Upper lobe of right lung (tissue), 1 donor: ENCODE measurements at regions not wholly inside any gene's neighbourhood (a gene's known extent, or its start where the extent isn't known, plus 50 kb on each side); places are given as distances from the start of the nearest gene placed in this dataset.

ENCODE experiments used
- ATAC-seq: fragments of 200-7000 bp; cut with Tn5 transposase; one replicate; pipeline ENCODE4 v1.9.1; 2020; ENCODE audit warnings: mild to moderate bottlenecking, moderate library complexity
- DNase-seq: peaks from one replicate; pipeline ENCODE4 v3.0.0-alpha.2; 2020
- H3K27ac ChIP-seq: fragments of 200-600 bp; one replicate; pipeline ENCODE4 v1.8.0; 2022
- H3K27me3 ChIP-seq: fragments of 200-600 bp; one replicate; pipeline ENCODE4 v1.8.0; 2022; ENCODE audit warnings: mild to moderate bottlenecking
- H3K36me3 ChIP-seq: fragments of 200-600 bp; one replicate; pipeline ENCODE4 v1.8.0; 2022
- H3K4me1 ChIP-seq: fragments of 200-600 bp; one replicate; pipeline ENCODE4 v1.8.0; 2022
- H3K4me3 ChIP-seq: fragments of 200-600 bp; one replicate; pipeline ENCODE4 v1.8.0; 2022; ENCODE audit warnings: mild to moderate bottlenecking
- H3K9me3 ChIP-seq: fragments of 200-600 bp; one replicate; pipeline ENCODE4 v1.8.0; 2022
- CTCF ChIP-seq: fragments of 200-600 bp; IDR thresholded peaks from one replicate; pipeline ENCODE4 v1.8.0; 2022; ENCODE audit warnings: antibody characterized with exemption
- intact Hi-C: fragments of 100-400 bp; cut with DNase I; formaldehyde crosslinking; loops from one replicate; pipeline ENCODE4 v1.11.0; 2022
- donor health status: DM: no; HTN: yes; CAD: no; lungs with severe emphysema.

GRCh38 chr6:50337532-50338122 lies 287.9 kb upstream of the DEFB112 start:
- intact Hi-C loops = no loop called here
- Histone ChIP-seq H3K27me3 (no peaks in the 10 kb centered on the region), H3K36me3 (no peaks in the 10 kb centered on the region), H3K27ac (no peak overlapping the region), H3K4me3 (no peak overlapping the region), H3K9me3 (no peaks in the 10 kb centered on the region), H3K4me1 (no peaks in the 10 kb centered on the region)
- ATAC-seq (no peak), DNase-seq (no peak)
- TF ChIP-seq CTCF = no peak

- H3K27ac ChIP-seq = no peak overlapping the region
- TF ChIP-seq CTCF = no peak
- peak; percentile 25 for ATAC-seq
- H3K4me1 ChIP-seq = no peaks in the 10 kb centered on the region
- H3K36me3 ChIP-seq = no peaks in the 10 kb centered on the region
- DNase-seq = no peak
- H3K9me3 ChIP-seq = no peaks in the 10 kb centered on the region
- intact Hi-C loops = no loop called here
- no peak overlapping the region for H3K4me3 ChIP-seq
- no peaks in the 10 kb centered on the region for H3K27me3 ChIP-seq
These were observed 303.9 kb upstream of the DEFB112 start for GRCh38 chr6:50353603-50354002.

DNA sequence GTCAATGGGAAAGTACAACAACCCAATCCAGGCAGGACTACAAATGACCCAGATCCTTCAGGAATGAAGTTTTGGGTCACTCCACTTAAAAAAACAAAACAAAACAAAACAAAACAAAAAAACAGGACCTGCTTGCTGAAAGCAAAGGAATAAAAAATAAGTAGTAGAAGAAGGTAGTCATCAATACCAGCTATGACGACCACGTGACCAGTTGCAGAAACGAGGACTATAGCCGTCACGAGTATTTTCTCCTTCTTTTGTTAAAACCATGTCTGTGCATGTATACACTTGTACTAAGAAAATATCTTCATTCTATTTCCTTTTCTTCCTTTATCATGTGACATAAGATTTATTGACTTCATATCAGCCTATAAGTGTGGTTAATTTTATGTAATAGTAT lies 308.4 kb upstream of the DEFB112 start:
- no peak overlapping the region for H3K27ac ChIP-seq
- ATAC-seq = no peak
- no peak overlapping the region for H3K4me3 ChIP-seq
- no peaks in the 10 kb centered on the region for H3K27me3 ChIP-seq
- no peaks in the 10 kb centered on the region for H3K36me3 ChIP-seq
- no peaks in the 10 kb centered on the region for H3K4me1 ChIP-seq
- no peak for TF ChIP-seq CTCF
- no peak for DNase-seq
- intact Hi-C loops = no loop called here
- H3K9me3 ChIP-seq = no peaks in the 10 kb centered on the region

DNA sequence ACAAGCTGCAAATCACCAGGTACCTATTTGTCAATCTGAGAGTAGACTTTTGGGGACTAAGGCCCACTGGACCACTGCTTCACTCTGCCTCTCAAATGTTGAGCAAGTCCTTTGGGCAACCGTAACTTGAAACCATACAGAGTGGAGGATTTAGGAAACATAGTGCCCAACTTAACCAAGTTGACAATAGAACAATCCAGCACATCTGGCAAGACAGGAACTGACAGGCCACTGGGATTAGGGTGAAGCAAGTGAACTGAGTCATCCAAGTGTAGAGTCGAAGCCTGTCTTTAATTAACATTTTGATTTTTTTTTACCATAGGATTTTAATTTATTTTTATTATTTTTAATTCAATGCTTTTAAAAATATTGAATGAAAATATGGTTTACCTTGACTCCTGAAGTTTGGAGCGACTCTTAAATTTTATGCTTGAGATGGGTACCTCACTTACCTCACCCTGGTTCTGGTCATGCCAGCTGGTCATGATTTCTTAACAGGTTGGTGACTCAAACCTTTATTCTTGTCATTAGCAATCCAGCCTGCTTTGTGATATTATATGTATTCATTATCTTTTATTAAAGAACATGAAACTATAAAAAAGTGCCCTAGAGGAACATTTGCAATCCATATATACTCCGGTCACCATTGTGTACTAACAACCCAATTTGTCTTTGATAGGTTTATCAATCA lies 312.1 kb upstream of the DEFB112 start:
- H3K27me3 ChIP-seq = no peaks in the 10 kb centered on the region
- ATAC-seq = no peak
- no peak for DNase-seq
- H3K9me3 ChIP-seq = no peaks in the 10 kb centered on the region
- H3K4me3 ChIP-seq = no peak overlapping the region
- H3K27ac ChIP-seq = no peak overlapping the region
- intact Hi-C loops = no loop called here
- no peak for TF ChIP-seq CTCF
- no peaks in the 10 kb centered on the region for H3K36me3 ChIP-seq
- H3K4me1 ChIP-seq = no peaks in the 10 kb centered on the region

DNA sequence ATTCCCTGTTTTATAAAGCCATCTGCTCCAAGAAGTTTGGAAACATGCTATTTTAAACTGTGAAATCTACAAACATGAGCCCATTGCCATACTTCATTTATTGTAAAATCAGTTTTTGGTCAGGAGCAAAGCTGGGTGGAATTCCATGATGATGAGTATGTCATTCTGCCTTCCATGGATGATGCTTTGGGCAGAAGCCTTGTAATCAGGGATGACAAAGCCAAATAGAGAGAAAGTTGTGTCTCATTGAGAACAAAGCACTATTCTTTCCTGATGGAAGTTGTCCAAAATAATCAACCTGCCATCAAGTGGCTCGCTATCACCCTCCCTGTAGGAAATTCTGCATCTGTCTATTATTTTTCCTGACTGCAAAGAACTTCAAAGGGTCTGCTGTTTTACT lies 313.0 kb upstream of the DEFB112 start:
- H3K4me3 ChIP-seq = no peak overlapping the region
- ATAC-seq (no peak), DNase-seq (no peak)
- no peaks in the 10 kb centered on the region for H3K27me3 ChIP-seq
- H3K9me3 ChIP-seq = no peaks in the 10 kb centered on the region
- no peaks in the 10 kb centered on the region for H3K4me1 ChIP-seq
- no peaks in the 10 kb centered on the region for H3K36me3 ChIP-seq
- TF ChIP-seq CTCF = no peak
- H3K27ac ChIP-seq = no peak overlapping the region
- intact Hi-C loops = no loop called here
